ENCODE measurements at regions not wholly inside any gene's neighbourhood (a gene's known extent, or its start where the extent isn't known, plus 50 kb on each side); places are given as distances from the start of the nearest gene placed in this dataset.

DNA sequence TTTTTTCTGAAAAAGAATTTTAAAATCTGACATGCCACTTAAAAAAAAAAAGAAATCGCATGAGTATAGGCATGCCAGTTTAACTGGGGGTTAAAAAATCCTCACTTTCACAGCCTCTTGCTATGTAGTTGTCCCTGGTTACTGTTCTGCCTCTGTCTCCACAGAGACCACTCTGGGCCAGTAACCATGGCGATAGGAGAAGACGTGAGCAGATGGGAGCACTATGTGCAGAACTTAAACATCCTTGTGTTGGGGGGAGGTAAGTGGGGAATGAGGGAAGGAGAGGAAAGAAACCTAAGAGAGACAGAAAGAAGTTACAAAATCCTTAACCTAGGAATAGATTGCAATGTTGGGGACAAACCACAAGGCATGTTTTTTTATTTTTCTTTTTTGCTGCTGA, 75.9 kb upstream of the CYRIA start:
- CTCF ChIA-PET: no interaction called here
- in situ Hi-C loops (cut with HindIII; ENCODE audit: low pct_unique_long_range_greater_than_20kb, low sequenced_read_pairs): no loop called here

DNA sequence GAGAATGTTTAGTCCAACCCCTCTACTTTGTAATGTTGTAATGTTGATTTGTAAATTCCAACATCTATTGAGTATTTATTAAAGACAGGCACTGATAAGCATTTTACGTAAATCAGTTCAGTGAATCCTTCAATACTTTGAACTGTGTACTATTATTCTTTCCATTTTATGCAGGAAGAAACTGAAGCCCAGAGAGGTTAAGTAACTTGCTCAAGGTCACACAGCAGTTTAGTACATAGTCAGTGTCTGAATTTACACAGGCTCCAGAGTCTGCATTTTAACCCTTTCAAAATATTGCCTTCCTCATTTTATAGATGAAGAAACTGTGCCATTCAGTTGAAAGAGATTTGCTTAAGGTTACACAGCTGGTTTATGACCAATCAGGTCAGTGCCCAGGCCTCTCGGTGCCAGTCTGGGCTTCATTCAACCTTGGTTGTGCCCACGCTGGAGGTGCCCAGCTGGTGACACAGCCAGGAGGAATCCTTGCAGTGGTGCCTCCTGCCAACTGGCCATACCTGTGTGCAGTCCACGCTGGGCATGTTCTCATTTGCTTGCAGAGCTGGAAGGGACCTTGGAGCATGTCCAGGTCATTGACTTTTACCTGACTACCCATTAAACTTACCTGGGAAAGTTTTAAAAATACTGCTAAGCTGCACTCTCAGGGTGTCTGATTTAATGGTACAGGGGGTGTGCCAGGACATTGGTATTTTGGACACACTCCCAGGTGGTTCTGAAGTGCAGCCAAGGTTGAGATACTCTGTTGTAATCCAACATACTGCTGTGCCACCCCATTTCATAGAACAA, 74.3 kb upstream of the CYRIA start:
- Histone ChIP-seq H3K36me3 (ENCODE audit: control insufficient read depth, insufficient read depth, low read length) (no peaks in the 10 kb centered on the region), H3K9me3 (ENCODE audit: control insufficient read depth, insufficient read depth, low read depth, low read length) (no peaks in the 10 kb centered on the region), H3K27ac (ENCODE audit: low read length) (no peak overlapping the region), H3K4me1 (ENCODE audit: control insufficient read depth, insufficient read depth, low read length) (no peaks in the 10 kb centered on the region), H3K27me3 (ENCODE audit: control insufficient read depth, insufficient read depth, low read length) (no peaks in the 10 kb centered on the region), H3K4me3 (ENCODE audit: low read depth in 2 of 2, low read length in 2 of 2) (no peak overlapping the region)
- intact Hi-C loops (cut with micrococcal nuclease; ENCODE audit: unreplicated experiment) (no loop called here), in situ Hi-C loops (cut with HindIII; ENCODE audit: low pct_unique_long_range_greater_than_20kb, low sequenced_read_pairs) (no loop called here)
- ChIA-PET CTCF (no interaction called here), POLR2A (no interaction called here)
- ATAC-seq: no peak
- DNase-seq (ENCODE audit: low read depth, low spot score): no peak
- TF ChIP-seq SIN3A (IDR thresholded peaks at IDR 0.05; ENCODE audit: borderline replicate concordance, insufficient read depth, low read depth, low read length) (no peak), POLR2AphosphoS5 (IDR thresholded peaks at IDR 0.05; ENCODE audit: low read depth, low read length) (no peak), TCF7L2 (IDR thresholded peaks at IDR 0.05; ENCODE audit: low read depth, low read length) (no peak)
- TF ChIP-seq, protein P1, sequence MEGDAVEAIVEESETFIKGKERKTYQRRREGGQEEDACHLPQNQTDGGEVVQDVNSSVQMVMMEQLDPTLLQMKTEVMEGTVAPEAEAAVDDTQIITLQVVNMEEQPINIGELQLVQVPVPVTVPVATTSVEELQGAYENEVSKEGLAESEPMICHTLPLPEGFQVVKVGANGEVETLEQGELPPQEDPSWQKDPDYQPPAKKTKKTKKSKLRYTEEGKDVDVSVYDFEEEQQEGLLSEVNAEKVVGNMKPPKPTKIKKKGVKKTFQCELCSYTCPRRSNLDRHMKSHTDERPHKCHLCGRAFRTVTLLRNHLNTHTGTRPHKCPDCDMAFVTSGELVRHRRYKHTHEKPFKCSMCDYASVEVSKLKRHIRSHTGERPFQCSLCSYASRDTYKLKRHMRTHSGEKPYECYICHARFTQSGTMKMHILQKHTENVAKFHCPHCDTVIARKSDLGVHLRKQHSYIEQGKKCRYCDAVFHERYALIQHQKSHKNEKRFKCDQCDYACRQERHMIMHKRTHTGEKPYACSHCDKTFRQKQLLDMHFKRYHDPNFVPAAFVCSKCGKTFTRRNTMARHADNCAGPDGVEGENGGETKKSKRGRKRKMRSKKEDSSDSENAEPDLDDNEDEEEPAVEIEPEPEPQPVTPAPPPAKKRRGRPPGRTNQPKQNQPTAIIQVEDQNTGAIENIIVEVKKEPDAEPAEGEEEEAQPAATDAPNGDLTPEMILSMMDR (IDR thresholded peaks at IDR 0.05): no peak
- TF ChIP-seq, protein P2, sequence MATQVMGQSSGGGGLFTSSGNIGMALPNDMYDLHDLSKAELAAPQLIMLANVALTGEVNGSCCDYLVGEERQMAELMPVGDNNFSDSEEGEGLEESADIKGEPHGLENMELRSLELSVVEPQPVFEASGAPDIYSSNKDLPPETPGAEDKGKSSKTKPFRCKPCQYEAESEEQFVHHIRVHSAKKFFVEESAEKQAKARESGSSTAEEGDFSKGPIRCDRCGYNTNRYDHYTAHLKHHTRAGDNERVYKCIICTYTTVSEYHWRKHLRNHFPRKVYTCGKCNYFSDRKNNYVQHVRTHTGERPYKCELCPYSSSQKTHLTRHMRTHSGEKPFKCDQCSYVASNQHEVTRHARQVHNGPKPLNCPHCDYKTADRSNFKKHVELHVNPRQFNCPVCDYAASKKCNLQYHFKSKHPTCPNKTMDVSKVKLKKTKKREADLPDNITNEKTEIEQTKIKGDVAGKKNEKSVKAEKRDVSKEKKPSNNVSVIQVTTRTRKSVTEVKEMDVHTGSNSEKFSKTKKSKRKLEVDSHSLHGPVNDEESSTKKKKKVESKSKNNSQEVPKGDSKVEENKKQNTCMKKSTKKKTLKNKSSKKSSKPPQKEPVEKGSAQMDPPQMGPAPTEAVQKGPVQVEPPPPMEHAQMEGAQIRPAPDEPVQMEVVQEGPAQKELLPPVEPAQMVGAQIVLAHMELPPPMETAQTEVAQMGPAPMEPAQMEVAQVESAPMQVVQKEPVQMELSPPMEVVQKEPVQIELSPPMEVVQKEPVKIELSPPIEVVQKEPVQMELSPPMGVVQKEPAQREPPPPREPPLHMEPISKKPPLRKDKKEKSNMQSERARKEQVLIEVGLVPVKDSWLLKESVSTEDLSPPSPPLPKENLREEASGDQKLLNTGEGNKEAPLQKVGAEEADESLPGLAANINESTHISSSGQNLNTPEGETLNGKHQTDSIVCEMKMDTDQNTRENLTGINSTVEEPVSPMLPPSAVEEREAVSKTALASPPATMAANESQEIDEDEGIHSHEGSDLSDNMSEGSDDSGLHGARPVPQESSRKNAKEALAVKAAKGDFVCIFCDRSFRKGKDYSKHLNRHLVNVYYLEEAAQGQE (IDR thresholded peaks at IDR 0.05; ENCODE audit: insufficient read depth in 1 of 2, low read depth in 2 of 2, low read length in 1 of 2): no peak
- BruUV-seq (replicated peaks): no TSS peak

More for the DNA sequence above, 75.9 kb upstream of the CYRIA start:
- BruUV-seq (replicated peaks): no TSS peak
- no peaks in the 10 kb centered on the region for H3K27me3 ChIP-seq (ENCODE audit: control insufficient read depth, insufficient read depth, low read length)
- POLR2A ChIA-PET: no interaction called here
- no peaks in the 10 kb centered on the region for H3K9me3 ChIP-seq (ENCODE audit: control insufficient read depth, insufficient read depth, low read depth, low read length)
- intact Hi-C loops (cut with micrococcal nuclease; ENCODE audit: unreplicated experiment): no loop called here
- ATAC-seq: no peak
- DNase-seq (ENCODE audit: low read depth, low spot score): no peak
- no peak overlapping the region for H3K27ac ChIP-seq (ENCODE audit: low read length)
- no peaks in the 10 kb centered on the region for H3K36me3 ChIP-seq (ENCODE audit: control insufficient read depth, insufficient read depth, low read length)
- no peaks in the 10 kb centered on the region for H3K4me1 ChIP-seq (ENCODE audit: control insufficient read depth, insufficient read depth, low read length)
- TF ChIP-seq, protein P2 (IDR thresholded peaks at IDR 0.05; ENCODE audit: insufficient read depth in 1 of 2, low read depth in 2 of 2, low read length in 1 of 2): no peak
- TF ChIP-seq, protein P1 (IDR thresholded peaks at IDR 0.05): no peak
- H3K4me3 ChIP-seq (ENCODE audit: low read depth in 2 of 2, low read length in 2 of 2): no peak overlapping the region

Measured in Panc1 (cell line).